ENCODE measurements at regions not wholly inside any gene's neighbourhood (a gene's known extent, or its start where the extent isn't known, plus 50 kb on each side); places are given as distances from the start of the nearest gene placed in this dataset.

- no CpG with 5 or more reads among the region's 2 CpGs for WGBS, 2 experiments (ENCODE audit: extremely low coverage in 2 of 2, insufficient read length in 1 of 2)
- intact Hi-C loops (cut with micrococcal nuclease), result loop anchor here (5.0 kb wide), 1 partner anchor 81 kb away; no protein-coding TSS in a partner anchor
Observed at GRCh38 chr6:132063738-132064137, 112.6 kb upstream of the CCN2 start.

More at GRCh38 chr6:132063738-132064137, 112.6 kb upstream of the CCN2 start:
- H2BK120ac ChIP-seq (ENCODE audit: low read depth, low read length), result peak overlapping the region; percentile 99
- H2BK15ac ChIP-seq (ENCODE audit: low read depth, low read length), result peak overlapping the region; percentile 48
- H3K4me1 ChIP-seq (ENCODE audit: control insufficient read depth, insufficient read depth, low read length), result peaks cover 11% of the 10 kb centered on the region; the same call in 1 of the 2 replicates
- peak overlapping the region; percentile 98 for H2BK5ac ChIP-seq (ENCODE audit: low read depth, low read length, poor library complexity, severe bottlenecking)
- H3K23ac ChIP-seq (ENCODE audit: low read depth, low read length), result peak overlapping the region; percentile 55
- H3K14ac ChIP-seq (replicated peaks; ENCODE audit: low read depth, low read length), result peak overlapping the region; percentile 89
- H3K56ac ChIP-seq (ENCODE audit: extremely low read depth, insufficient read depth, low read length), result peak overlapping the region; percentile 88
- H4K91ac ChIP-seq (ENCODE audit: insufficient read depth, low read depth, low read length), result peak overlapping the region; percentile 75
- peak; percentile 31 for ATAC-seq (ENCODE audit: low read depth)
- no peak overlapping the region; the same call in 1 of the 2 replicates for H3K4me2 ChIP-seq (ENCODE audit: low read depth, low read length)
- no peaks in the 10 kb centered on the region for H3K9me3 ChIP-seq (ENCODE audit: control insufficient read depth, insufficient read depth, low read length)
- H3K79me1 ChIP-seq (ENCODE audit: low read depth in 1 of 2, low read length in 2 of 2), result peaks cover 0 to 9% of the 10 kb centered on the region in 2 experiments; a peak in 1 of 4 replicates
- TSS peak; percentile 68 for BruUV-seq (replicated peaks)
- H3K9ac ChIP-seq (ENCODE audit: low read depth, low read length), result peak overlapping the region; percentile 40; the same call in 1 of the 2 replicates
- peak; percentile 73 for TF ChIP-seq BHLHE40 (IDR thresholded peaks at IDR 0.05; ENCODE audit: low read depth, low read length)
- TF ChIP-seq NFE2L2 (IDR thresholded peaks at IDR 0.05; ENCODE audit: low read depth, low read length), result no peak
- no peaks in the 10 kb centered on the region for H4K20me1 ChIP-seq (ENCODE audit: insufficient read depth, low read length)
- no peak overlapping the region for H3K4me3 ChIP-seq (ENCODE audit: insufficient read depth, low read depth, low read length)
- no peaks in the 10 kb centered on the region for H3K27me3 ChIP-seq (ENCODE audit: control insufficient read depth, insufficient read depth, low read length)
- H2AK9ac ChIP-seq (replicated peaks; ENCODE audit: low read depth, low read length, poor library complexity), result no peak overlapping the region
- DNase-seq, result peak; percentile 85
- peak overlapping the region; percentile 32 for H2AK5ac ChIP-seq (ENCODE audit: low read depth, low read length)
- peak overlapping the region; percentile 81 for H3K27ac ChIP-seq (ENCODE audit: insufficient read depth, low read length)
- CTCF ChIA-PET, result no interaction called here
- no peak overlapping the region for H2AFZ ChIP-seq (replicated peaks; ENCODE audit: low read length, poor library complexity)
- H3K18ac ChIP-seq (ENCODE audit: low read depth, low read length), result peak overlapping the region; percentile 99
- dilution Hi-C loops (cut with HindIII; ENCODE audit: low sequenced_read_pairs, unreplicated experiment) (no loop called here), in situ Hi-C loops (cut with MboI; ENCODE audit: low sequenced_read_pairs) (no loop called here)
- H3K9me1 ChIP-seq (ENCODE audit: insufficient read depth, low read length), result peaks cover 3% of the 10 kb centered on the region; the same call in 1 of the 2 replicates
- no peaks in the 10 kb centered on the region for H3K36me3 ChIP-seq (ENCODE audit: control insufficient read depth, insufficient read depth, low read length)
- peak overlapping the region; percentile 89 for H3K4ac ChIP-seq (ENCODE audit: low read depth, low read length)
- peak overlapping the region; percentile 4; the same call in 1 of the 2 replicates for H4K5ac ChIP-seq (ENCODE audit: low read depth, low read length)
- peak overlapping the region; percentile 97 for H2BK20ac ChIP-seq (ENCODE audit: low read depth, low read length)
- POLR2A ChIA-PET (ENCODE audit: unreplicated experiment), result no interaction called here
- peak overlapping the region; percentile 79 to 94 for H4K8ac ChIP-seq (ENCODE audit: low read depth in 2 of 2, low read length in 2 of 2)

All from IMR-90 (cell line).